ENCODE measurements at regions not wholly inside any gene's neighbourhood (a gene's known extent, or its start where the extent isn't known, plus 50 kb on each side); places are given as distances from the start of the nearest gene placed in this dataset.
A peak's percentile ranks its signal among the peaks of the same experiment; 100 is the strongest.
"Not testable (repeated sequence)": the region's sequence is repeated elsewhere in the genome, so short reads cannot be mapped to it uniquely, and the experiment has no call there.

DNA sequence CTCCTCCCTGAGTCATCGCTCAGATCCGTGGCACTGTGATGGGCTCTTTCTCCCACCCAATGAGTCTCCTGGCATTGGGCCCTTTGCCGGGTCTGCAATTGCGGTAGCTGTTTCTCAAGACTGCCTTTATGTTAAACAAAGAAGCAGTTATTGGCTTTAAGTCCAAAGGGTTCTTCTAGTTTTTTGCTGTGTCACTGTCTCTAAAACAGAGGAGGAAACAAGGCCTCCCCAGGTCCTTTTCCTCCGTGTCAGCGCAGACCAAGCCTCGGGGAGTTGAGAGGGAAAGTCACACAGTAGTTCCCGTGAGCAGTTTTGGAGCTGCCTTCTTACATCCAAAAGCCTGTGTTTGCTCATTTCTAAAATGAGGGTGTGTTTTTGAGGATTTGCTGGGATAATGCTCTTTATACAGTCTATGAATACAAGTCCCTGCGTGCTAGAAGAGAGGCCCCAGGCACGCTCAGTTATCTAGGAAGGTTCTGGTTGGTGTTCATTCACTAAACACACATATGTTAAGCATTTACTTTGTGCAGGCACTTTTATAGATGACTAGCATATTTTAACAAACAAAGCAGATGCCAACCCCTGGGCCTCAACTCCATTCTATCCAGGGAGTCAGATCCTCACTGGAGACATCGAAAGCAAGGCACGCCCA is 126.0 kb upstream of the PZP start:
- no peak for DNase-seq

DNA sequence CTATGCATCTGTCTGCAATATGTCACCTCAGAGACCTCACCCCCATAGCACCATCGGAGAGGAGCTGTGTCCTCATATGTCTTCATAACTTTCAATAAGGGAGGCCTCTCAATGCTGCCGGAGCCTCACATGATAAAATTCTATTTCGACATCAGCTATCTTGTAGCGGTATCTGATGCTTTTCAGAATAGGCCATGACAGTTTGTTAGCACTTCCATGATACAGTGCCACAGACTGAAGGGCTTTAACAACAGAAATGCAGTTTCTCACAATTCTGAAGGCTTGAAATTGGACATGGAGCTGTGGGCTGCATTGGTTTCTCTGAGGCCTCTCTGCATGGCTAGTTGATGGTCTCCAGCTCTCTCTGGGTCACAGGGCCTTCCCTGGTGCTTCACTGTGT is 125.0 kb upstream of the PZP start:
- no peak for DNase-seq

DNA sequence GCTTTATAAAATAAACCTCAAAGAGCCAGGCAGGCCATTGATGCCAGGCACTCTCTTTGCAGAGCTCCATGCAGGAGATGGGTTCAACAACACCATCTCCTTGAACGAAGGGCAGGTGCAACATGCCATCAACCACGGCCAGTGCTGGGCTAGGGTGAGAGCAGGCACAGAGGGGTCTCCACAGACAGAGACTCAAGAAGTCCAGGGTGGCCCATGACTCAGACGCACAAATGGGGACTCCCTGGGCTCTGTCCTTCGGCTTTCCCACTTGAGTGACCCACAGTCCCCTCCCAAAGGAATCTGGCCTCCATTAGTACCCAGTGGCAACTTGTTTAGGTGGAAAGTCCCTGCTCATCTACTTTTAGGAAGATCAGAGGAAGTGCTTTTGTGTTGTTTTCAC is 124.4 kb upstream of the PZP start:
- DNase-seq, result no peak

DNA sequence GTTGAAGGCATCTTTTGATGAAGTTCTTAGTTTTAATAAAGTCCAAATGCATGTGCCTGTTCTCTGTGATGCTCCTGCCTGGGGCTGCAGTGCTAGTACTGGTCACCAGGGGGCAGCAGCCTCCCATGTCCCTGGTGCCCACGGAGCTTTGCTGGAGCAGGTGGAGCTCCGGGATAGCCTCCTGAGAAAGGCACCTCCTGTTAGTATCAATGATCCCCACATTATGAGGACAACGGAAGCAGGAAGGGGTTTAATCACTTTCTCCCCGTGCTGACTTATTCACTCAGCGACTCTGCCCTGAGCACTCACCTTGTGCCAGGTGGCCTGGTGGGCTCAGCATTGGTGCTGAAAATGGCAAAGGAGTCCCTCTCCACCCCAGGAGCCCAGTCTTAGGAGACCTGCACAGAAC is 123.0 kb upstream of the PZP start:
- peak in 1 of 2 experiments; percentile 46 for DNase-seq

DNA sequence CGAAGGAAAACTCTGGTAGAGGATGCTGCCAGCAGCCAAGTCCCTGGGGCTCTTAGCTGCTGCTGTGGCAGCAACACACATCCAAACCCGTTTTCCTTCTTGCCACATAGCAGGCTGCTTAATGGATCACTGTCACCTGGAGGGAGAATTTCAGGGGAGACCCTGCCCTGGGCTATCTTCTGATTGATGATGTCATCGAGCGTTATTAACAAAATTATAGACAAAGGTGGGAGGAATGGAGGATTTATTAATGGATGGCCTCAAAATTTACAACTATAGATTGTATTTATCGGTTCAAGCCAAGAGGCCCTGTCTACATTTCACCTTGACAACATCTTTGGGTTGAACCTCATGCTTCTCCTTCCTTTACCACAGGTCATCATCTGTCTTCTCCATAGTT is 120.8 kb upstream of the PZP start:
- no peak for DNase-seq

DNA sequence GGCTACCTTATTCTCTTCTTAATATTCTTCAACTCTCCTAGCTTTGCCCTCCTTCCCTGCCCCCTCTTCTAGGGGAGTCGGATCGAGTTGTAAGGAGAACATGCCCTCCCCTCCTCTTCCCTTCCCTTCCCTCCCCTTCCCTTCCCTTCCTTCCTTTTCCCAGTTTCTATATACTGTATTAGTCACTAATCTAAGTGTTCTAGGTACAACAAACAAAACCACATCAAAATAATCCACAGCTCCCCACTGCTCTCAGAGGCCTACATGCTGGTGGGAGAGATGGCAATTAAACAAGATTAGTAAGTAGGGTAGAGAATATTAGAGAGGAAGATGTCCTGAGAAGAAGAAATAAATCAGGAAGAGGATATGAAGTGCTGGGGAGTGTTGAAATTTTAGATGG is 119.9 kb upstream of the PZP start:
- no peak for DNase-seq

DNA sequence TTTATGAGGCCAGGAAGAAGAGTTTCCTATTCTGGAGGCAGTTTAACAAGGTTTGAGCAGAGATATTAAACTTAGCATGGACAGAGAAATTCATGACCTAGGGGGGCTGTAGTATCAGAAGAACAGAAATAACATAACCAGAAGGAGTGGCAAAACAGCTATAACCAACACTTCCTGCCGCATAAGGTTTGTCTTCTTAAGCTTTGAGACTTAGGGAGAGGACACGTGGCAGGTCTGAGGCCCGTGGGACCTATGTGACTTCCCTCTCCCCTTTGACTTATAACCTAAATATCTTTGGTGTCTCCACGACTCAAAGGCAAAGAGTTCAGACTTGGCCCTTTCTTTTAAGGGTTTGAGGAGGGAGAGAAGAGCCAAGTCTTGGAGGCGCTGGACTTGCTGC is 119.1 kb upstream of the PZP start:
- DNase-seq, result no peak

DNA sequence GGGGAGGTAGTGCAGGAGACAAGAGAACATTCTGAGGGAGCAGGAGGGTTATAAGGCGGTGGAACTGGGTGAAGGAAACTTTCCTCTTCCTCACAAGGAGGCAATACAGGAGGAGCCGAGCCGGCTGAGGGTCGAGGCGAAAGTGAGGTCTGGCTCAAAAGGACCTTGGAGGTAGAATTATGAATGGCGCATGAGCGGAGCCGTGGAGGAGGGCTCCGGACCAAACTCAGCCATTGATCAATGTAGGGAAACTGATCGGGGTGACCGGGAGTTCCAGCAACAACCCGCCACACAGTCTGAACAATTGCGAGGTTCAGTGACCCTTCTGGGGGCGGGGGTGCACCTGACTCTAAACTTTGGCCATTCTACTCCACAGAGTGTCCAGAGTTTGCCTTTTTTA is 118.7 kb upstream of the PZP start:
- not testable (repeated sequence) for DNase-seq

DNA sequence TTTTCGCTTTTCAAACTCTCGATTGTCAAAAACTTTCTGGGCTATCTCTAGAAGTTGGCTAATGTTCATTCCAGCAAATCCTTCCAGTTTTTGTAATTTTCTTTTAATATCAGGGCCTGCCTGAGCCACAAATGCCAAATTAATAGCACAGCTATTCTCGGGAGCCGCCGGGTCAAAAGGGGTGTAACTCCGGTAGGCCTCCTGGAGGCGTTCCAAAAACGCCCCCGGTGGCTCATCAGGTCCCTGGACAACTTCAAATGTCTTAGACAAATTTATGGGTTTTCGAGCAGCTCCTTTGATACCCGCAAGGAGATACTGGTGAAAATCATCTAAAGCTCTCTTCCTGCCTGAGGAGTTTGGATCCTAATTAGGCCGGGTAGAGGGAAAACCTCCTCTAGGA is 117.9 kb upstream of the PZP start:
- DNase-seq, result no peak

DNA sequence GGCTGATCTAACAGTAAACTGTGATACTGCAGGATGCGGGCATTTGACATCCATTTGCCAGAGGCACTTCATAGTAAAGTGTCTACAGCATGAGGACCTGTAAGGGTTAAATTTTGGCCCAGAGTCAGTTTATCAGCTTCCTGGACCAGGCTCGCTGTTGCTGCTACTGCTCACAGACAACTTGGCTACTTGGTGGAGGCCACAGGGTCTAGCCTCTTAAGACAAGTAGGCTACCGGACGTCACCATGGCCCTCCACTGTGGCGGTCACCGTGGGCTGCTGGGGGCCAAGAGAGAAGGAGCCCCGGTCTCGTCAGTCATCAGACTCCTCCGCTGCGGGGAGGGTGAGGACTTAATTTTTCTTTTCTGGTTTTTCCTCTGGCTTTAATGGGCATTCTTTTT is 117.3 kb upstream of the PZP start:
- DNase-seq, result no peak

DNA sequence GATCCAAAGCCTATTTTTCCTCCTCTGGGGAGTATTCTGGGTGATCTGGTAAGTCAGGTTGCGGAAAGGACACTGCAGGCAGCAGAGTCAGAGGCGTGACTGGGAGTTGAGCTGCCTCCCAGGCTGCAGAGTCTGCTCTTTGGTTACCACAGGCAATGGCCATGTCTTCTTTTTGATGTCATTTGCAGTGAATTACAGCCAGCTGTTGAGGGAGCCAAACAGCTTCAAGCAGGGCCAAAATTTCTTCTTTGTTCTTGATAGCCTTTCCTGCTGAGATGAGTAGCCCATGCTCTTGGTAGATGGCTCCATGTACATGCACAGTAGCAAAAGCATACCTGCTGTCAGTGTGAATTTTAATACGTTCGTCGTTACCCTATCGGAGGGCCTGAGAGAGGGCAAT is 116.6 kb upstream of the PZP start:
- DNase-seq, result no peak

DNA sequence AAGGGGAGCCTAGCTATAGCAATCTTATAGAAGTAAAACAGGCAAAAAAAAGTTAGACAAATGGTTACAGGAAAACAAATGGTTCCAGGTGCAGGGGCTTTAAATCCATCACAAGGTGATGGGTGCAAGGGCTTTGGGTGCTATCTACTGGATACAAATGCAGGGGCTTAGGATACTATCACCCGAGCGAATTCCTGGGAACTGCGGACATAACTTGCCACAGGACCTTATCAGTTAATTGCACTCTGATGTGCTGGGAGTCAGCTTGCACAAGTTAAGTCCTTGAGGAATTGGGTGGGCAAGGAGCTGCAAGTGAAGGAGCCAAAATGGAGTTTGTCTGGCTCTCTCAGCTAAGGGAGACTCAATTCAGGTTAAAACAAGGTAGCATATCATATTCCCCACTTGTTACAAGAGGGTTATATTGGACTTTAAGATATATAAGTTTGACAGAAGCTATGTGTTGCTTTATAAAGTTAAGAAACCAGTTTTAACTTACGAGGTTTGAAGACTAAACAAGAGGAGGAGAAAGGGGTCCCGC is 115.0 kb upstream of the PZP start:
- no peak for DNase-seq

DNA sequence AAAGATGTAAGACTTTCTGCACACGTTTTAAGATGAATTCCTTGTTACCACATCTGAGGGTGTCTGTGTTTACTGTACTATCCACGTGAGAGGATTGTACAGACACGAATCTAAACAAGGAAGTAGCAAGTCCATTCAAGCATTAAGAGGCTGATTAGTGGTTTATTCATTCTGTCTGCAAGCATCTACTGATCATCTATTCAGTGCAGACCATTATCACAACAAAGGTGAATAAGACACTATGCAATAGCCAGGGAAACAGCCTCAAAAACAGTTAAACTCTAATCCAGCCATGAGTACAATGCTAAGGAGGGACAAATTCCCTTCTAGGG is 111.6 kb upstream of the PZP start:
- no peak for DNase-seq

DNA sequence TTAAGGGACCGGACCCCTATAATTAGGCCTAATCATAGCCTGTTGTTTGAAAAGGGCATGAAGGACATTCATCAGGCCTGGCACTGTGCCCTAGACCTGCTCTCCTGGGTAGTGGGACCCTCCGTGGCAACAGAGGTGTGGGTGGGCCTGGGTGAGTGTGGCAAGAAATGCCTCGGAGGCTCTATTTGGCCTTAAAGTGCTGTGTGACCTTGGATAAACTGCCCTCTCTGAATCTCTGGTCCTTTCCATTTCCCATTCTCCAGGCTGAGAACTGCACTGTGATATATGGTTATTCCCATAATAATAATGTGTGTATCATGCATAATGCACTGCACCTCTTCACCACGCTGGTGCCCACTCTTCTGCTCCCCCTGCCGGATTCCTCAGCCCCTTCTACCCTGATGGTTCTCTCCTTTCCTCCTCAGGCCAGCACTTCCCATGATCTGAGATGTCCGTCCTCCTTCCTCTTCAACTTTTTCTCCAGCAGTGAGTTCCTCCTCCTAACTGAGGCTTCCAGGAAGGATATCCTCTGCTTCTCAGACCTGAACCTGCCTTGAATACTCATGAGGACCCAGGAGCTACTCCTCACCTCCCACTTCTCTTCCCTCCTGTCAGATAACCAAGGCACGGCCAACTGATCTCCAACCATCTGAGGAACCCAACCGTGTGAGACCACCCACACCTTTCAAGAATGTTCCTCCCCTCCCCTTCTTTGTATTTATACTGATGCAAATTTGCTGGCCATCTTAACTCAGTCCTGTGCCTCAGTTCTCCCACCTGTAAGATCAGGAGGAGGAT is 111.0 kb upstream of the PZP start:
- DNase-seq, result no peak

DNA sequence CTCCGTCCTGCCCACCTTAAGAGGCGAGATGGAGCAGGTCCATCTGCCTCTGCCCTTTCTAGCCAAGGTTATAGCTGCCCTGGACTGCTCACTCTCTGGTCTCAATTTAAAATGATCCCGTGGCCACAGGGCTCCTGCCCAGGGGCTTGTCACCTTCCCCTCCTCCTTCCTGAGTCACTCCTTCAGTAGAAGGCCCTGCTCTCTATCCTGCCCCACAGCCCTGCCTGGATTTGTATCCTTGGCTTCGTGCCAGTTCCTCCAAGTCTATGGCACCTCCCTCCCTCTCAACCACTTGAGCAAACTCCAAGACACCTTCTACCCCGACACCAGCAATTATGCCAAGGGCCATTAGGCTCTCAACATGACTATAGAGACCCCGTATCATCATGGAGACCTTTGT is 105.3 kb upstream of the PZP start:
- not testable (repeated sequence) for DNase-seq

DNA sequence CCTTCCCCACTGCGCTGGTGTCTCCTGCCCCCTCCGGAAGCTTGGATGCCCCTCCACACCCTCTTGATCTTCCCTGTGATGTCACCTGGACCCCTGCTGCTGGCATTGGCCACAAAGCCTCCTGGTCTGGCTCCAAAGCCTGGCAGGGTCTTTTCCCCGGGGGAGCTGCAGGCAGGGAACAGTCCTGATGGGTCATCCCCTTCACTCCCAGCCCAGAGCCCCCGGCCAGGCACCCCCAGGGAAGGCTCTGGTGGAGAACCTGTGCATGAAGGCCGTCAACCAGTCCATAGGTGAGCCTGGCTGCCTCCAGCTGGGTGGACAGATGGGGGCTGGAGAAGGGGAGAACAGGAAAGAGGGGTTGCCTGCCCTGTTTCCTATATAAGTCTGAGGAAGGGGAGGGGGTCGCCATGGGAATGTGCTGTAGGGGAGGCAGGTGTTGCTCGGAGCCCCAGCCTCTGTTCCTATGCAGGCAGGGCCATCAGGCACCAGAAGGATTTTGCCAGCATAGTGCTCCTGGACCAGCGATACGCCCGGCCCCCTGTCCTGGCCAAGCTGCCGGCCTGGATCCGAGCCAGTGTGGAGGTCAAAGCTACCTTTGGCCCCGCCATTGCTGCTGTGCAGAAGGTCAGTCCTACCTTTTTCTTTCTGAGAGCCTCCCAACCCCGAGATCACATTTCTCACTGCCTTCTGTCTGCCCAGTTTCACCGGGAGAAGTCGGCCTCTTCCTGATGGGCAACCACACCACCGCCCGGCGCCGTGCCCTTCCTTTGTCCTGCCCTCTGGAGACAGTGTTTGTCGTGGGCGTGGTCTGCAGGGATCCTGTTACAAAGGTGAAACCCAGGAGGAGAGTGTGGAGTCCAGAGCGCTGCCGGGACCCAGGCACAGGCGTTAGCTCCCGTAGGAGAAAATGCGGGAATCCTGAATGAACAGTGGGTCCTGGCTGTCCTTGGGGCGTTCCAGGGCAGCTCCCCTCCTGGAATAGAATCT is 104.5 kb upstream of the PZP start:
- DNase-seq, result not testable (repeated sequence)

DNA sequence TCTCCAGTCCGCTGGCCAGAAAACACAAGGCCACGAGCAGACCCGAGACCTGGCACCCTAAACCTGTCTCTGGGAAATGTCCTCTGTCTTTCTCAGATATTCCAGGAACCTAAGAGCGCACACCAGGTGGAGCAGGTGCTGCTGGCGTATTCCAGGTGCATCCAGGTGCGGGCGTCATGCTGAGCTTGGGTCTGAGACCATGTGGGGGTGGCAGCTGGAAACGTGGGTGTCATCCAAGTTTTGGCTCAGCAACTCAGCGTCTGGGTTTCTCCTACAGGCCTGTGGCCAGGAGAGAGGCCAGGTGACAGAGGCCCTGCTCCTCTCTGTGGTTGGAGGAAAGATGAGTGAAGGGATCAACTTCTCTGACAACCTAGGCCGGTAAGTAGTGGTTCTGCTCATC is 103.3 kb upstream of the PZP start:
- DNase-seq, result not testable (repeated sequence)

DNA sequence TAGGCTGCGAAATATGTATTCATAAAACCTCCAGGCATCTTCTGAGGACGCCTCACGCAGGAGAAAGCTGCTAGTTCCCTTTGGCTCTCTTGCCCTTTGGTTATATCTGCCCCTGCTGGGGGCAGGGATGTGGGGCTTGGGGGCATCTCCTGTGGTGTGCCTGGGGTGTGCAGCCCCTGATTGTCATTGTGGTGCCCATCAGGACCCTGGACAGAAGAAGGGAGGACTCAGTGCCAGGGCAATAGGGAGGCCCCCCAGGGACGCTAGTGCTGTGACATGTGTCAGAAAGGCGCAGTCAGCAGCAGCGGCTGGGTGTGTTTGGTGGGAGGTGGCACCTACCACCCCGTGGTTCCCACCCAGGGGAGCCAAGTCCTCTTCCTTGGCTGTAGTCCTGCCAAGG is 102.5 kb upstream of the PZP start:
- not testable (repeated sequence) for DNase-seq

DNA sequence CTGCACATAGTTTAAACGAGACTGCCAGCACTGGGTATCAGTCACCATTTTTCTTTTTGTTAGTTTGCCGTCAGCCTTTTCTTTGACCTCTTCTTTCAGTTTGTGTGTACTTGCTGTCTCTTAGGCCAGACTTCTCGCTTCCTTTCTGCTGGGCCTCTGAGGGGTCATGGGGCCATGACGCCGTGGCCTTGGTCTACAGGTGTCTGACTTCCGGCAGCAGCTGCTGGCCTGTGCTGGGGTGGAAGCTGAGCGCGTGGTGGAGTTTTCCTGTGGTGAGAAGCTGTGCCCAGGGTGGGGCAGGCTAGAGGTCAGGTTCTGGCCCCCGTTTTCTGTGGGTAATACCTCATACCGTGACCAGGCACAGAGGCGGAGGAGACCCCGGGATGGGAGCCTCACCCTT is 101.6 kb upstream of the PZP start:
- not testable (repeated sequence) for DNase-seq

DNA sequence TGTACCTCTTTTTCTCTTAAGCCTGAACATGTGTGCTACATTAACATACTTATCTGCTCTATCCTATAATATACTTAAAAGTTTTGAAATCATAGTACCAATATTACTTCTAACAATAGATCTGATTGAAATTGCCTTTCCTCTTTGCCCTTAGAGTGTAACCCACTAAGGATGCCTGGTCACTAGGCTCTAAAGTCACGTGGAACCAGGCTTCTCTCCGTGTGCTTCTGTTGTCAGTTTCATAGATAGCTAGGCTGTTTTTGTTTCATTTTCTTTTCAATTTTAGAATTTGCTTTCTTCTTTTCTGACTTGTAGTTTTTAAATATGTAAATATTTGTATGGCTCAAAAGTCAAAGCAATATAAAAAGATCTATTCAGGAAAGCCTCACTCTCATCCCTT is 100.5 kb upstream of the PZP start:
- not testable (repeated sequence) for DNase-seq

DNA sequence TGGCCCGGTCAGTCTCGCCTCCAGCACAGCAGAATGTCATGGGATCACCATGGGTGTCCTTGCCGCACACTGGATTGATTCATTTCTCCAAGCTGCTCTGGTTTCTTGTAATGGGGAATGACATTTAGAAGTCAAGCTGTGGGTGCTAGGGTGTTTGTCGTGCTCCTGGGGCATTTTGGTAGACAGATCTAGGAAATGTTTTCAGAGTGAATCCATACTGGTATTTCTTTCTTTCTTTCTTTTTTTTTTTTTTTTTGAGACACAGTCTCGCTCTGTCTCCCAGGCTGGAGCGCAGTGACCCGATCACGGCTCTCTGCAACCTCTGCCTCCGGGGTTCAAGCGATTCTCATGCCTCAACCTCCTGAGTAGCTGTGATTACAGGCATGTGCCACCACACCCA is 100.0 kb upstream of the PZP start:
- DNase-seq, result not testable (repeated sequence)

DNA sequence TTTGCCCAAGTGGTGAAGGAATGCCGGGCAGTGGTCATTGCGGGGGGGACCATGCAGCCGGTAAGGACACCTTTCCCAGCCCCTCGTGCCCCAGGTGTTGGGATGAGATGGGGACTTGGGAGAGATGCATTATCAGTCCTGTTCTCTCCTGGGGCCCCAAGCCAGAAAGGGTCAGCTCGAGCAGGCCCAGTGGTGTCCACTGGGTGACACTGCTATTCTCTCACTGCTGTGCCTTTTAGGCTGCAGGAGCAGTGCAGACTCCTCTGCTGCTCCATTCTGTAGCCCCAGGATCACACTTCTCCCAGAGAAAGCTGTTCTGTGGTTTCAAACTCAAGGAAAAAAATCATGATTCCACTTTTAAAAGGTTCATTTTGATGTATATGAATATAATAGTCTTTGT is 99.1 kb upstream of the PZP start:
- DNase-seq, result not testable (repeated sequence)

DNA sequence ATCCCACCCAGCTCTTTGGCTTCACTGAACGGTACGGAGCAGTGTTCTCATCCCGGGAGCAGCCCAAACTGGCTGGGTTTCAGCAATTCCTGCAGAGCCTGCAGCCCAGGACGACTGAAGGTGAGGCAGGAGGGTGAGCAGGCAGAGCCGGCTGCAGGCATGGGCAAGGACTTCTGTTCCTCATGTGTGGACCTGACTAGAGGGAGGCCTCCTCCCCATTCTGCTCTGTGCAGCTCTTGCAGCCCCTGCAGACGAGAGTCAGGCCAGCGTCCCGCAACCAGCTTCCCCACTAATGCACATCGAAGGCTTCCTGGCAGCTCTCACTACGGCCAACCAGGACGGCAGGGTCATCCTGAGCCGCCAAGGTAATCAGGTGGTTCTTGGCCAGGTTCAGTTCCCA is 97.8 kb upstream of the PZP start:
- not testable (repeated sequence) for DNase-seq

Data from SW 1271 (cell line).